ENCODE measurements at regions not wholly inside any gene's neighbourhood (a gene's known extent, or its start where the extent isn't known, plus 50 kb on each side); places are given as distances from the start of the nearest gene placed in this dataset.

GRCh38 chr5:3010953-3011763 is 259.7 kb upstream of the IRX2 start:
- intact Hi-C loops (cut with micrococcal nuclease; ENCODE audit: unreplicated experiment), result no loop called here
- no TSS peak for BruUV-seq (replicated peaks)
- no peaks in the 10 kb centered on the region for H3K9me3 ChIP-seq (ENCODE audit: control insufficient read depth, insufficient read depth, low read depth, low read length)
- H3K27ac ChIP-seq (ENCODE audit: low read length), result no peak overlapping the region
- ChIA-PET POLR2A (no interaction called here), CTCF (no interaction called here)
- ATAC-seq, result no peak
- in situ Hi-C loops (cut with HindIII; ENCODE audit: low pct_unique_long_range_greater_than_20kb, low sequenced_read_pairs), result no loop called here
- no peaks in the 10 kb centered on the region for H3K4me1 ChIP-seq (ENCODE audit: control insufficient read depth, insufficient read depth, low read length)
- TF ChIP-seq POLR2AphosphoS5 (IDR thresholded peaks at IDR 0.05; ENCODE audit: low read depth, low read length) (no peak), REST (IDR thresholded peaks at IDR 0.05; ENCODE audit: insufficient read depth in 1 of 2, low read depth in 2 of 2, low read length in 1 of 2) (no peak), SIN3A (IDR thresholded peaks at IDR 0.05; ENCODE audit: borderline replicate concordance, insufficient read depth, low read depth, low read length) (no peak), TCF7L2 (IDR thresholded peaks at IDR 0.05; ENCODE audit: low read depth, low read length) (no peak), CTCF (IDR thresholded peaks at IDR 0.05) (no peak)
- no peaks in the 10 kb centered on the region for H3K27me3 ChIP-seq (ENCODE audit: control insufficient read depth, insufficient read depth, low read length)
- DNase-seq (ENCODE audit: low read depth, low spot score), result no peak
- H3K36me3 ChIP-seq (ENCODE audit: control insufficient read depth, insufficient read depth, low read length), result no peaks in the 10 kb centered on the region
- no peak overlapping the region for H3K4me3 ChIP-seq (ENCODE audit: low read depth in 2 of 2, low read length in 2 of 2)

GRCh38 chr5:3010301-3010952 is 258.9 kb upstream of the IRX2 start:
- intact Hi-C loops (cut with micrococcal nuclease; ENCODE audit: unreplicated experiment) (no loop called here), in situ Hi-C loops (cut with HindIII; ENCODE audit: low pct_unique_long_range_greater_than_20kb, low sequenced_read_pairs) (no loop called here)
- no peak overlapping the region for H3K4me3 ChIP-seq (ENCODE audit: low read depth in 2 of 2, low read length in 2 of 2)
- H3K27me3 ChIP-seq (ENCODE audit: control insufficient read depth, insufficient read depth, low read length), result no peaks in the 10 kb centered on the region
- ChIA-PET POLR2A (no interaction called here), CTCF (no interaction called here)
- ATAC-seq (no peak), DNase-seq (ENCODE audit: low read depth, low spot score) (no peak)
- no TSS peak for BruUV-seq (replicated peaks)
- H3K36me3 ChIP-seq (ENCODE audit: control insufficient read depth, insufficient read depth, low read length), result no peaks in the 10 kb centered on the region
- TF ChIP-seq TCF7L2 (IDR thresholded peaks at IDR 0.05; ENCODE audit: low read depth, low read length) (no peak), SIN3A (IDR thresholded peaks at IDR 0.05; ENCODE audit: borderline replicate concordance, insufficient read depth, low read depth, low read length) (no peak), CTCF (IDR thresholded peaks at IDR 0.05) (no peak), REST (IDR thresholded peaks at IDR 0.05; ENCODE audit: insufficient read depth in 1 of 2, low read depth in 2 of 2, low read length in 1 of 2) (no peak), POLR2AphosphoS5 (IDR thresholded peaks at IDR 0.05; ENCODE audit: low read depth, low read length) (no peak)
- no peaks in the 10 kb centered on the region for H3K9me3 ChIP-seq (ENCODE audit: control insufficient read depth, insufficient read depth, low read depth, low read length)
- no peaks in the 10 kb centered on the region for H3K4me1 ChIP-seq (ENCODE audit: control insufficient read depth, insufficient read depth, low read length)
- no peak overlapping the region for H3K27ac ChIP-seq (ENCODE audit: low read length)

Data from Panc1 (cell line).